Upper lobe of left lung (tissue), 4 donors: ENCODE measurements at regions not wholly inside any gene's neighbourhood (a gene's known extent, or its start where the extent isn't known, plus 50 kb on each side); places are given as distances from the start of the nearest gene placed in this dataset.

Experiments used
- POLR2A ChIP-seq, 4 donors: fragments of 450-650 bp; IDR thresholded peaks; one replicate each; pipeline ENCODE4 v1.5.1; 2016 to 2017; ENCODE audit warnings: antibody characterized with exemption in 4 of 4, mild to moderate bottlenecking in 2 of 4
- TF ChIP-seq, protein P1 (sequence below), 6 experiments: fragments of 450-650 bp in 4 of 6; fragments of 200-600 bp in 2 of 6; sonication (generic) in 2 of 6; IDR thresholded peaks; one replicate each; pipeline ENCODE4 v1.5.1; 2016 to 2019; ENCODE audit warnings: antibody characterized with exemption in 6 of 6

DNA sequence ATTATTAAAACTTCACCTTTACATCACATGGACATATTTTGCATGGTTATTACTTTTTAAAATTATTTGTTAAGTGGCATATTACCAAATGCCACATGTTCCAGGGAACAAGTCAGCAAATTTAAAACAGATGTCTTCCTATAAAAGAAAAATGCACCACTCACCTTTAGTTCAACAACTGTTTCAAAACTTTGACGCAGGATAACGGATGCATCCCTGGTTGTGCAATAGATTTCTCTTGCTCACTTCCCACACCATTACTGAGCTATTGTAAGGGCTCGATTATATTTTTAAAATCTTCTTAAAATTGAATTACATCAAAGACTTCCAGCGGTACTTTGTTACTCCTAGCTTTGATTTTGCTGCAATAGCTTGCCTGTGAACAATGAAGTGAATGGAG is 93.0 kb upstream of the ARHGAP24 start:
- TF ChIP-seq, protein P1, sequence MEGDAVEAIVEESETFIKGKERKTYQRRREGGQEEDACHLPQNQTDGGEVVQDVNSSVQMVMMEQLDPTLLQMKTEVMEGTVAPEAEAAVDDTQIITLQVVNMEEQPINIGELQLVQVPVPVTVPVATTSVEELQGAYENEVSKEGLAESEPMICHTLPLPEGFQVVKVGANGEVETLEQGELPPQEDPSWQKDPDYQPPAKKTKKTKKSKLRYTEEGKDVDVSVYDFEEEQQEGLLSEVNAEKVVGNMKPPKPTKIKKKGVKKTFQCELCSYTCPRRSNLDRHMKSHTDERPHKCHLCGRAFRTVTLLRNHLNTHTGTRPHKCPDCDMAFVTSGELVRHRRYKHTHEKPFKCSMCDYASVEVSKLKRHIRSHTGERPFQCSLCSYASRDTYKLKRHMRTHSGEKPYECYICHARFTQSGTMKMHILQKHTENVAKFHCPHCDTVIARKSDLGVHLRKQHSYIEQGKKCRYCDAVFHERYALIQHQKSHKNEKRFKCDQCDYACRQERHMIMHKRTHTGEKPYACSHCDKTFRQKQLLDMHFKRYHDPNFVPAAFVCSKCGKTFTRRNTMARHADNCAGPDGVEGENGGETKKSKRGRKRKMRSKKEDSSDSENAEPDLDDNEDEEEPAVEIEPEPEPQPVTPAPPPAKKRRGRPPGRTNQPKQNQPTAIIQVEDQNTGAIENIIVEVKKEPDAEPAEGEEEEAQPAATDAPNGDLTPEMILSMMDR (IDR thresholded peaks at IDR 0.05), result no peak
- no peak for TF ChIP-seq POLR2A (IDR thresholded peaks at IDR 0.05)
